CD4-positive, alpha-beta T cell treated with Interleukin-15 for 1 hour (primary cell): ENCODE measurements at regions not wholly inside any gene's neighbourhood (a gene's known extent, or its start where the extent isn't known, plus 50 kb on each side); places are given as distances from the start of the nearest gene placed in this dataset.

ENCODE experiments used
- DNase-seq: peaks from one replicate; pipeline ENCODE4 v3.0.0-alpha.2; 2020

DNA sequence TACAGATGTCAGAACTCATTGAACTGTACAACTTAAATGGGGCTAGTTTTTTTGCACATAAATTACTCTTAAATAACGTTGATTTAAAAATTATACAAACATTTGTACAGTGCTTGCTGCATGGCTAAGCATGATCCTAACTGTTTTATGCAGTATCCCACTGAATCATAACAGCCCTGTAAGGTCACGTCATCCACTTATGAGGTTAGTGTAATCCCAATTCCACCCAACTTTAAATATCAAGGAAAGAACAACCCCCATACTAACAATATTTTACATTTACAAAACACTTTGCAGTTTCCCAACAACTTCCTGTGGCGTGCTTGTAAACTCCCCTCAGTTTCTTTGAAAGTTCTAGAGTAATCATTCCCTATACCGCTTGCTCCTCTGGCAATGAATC lies 190.1 kb upstream of the SALL1 start:
- no peak for DNase-seq

DNA sequence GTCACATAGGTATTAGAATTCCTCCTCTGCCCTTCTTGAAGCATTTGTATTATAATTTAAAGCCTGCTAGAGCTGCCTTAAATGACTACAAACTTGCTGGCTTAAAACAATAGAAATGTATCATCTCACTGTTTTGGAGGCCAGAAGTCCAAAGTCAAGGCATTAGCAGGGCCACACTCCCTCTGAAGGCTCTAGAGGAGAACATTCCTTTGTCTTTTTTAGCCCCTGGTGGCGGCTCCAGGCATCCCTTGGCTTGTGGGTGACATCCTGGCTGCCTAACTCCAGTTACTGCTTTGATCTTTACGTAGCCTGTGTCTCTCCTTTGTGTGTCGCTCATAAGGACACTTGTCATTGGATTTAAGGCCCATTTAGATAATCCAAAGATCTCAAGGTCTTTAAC lies 186.6 kb upstream of the SALL1 start:
- no peak for DNase-seq

DNA sequence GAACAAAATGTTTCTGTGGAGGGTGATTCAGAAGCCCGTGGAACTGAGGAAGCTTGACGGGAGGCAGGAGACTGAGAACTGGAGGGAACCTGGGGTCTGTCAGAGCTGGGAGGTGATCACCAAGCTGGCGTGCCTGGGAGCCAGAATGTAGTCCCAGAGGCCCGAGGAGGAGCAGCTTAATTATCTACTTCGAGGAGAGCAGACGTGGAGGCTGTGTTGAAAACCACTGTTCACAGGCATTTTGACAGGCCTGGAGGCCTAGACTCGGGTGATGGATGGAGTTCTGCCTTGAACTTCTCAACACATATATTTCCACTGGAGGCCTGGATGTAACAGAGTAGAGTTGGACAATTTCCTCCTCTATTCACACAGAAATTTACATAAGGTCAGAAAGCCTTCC lies 177.7 kb upstream of the SALL1 start:
- no peak for DNase-seq

DNA sequence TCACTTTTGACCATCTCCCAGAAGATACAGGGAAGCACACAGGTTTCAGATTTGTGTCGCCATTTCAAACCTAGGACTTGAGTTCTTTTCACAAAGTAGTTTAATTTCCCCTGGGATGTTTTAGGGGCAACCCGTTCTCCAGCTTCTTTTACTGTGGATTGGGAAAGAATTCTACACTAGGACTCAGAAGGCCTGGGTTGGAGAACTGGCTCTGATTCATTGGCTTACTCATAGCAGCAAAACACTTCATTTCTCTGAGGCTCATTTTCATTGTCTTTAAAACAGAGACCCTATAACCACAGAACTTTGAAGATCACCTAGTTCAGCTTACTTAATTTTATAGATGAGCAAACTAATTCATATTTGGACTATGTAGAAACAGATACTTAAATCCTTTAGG lies 175.9 kb upstream of the SALL1 start:
- no peak for DNase-seq

DNA sequence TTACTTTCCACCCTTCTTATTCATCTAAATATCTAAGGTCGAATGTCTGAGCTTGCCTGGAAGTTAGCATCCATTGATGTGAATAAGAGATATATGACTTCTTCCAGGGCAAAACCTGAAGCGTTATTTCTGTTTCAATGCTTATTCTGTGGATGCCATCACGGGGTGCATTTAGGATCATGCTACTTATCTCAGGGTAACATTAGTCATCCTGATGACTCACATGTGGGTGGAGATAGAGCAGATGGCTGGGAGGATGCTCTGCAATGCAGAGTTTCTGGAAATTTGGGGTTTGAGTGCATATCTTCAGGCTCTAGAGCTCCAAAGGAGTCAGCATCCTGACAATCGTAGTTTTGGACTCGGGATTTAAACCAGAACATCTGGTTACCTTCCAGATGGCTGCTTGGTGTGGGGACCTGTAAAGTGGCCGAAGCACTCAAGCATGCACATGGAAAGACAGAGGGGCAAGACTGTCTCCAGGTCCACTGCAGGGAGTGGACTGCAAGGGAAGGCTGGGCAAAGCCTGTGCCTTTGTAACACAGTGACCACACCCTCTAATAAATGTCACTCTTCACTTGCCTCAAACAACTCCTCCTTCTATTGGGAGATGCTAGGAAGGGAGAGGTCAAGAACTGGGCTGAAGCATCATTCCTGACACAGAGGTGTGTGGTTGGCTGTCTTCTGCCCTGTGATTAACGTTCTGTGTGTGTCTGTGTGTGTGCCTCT lies 175.2 kb upstream of the SALL1 start:
- DNase-seq = no peak

DNA sequence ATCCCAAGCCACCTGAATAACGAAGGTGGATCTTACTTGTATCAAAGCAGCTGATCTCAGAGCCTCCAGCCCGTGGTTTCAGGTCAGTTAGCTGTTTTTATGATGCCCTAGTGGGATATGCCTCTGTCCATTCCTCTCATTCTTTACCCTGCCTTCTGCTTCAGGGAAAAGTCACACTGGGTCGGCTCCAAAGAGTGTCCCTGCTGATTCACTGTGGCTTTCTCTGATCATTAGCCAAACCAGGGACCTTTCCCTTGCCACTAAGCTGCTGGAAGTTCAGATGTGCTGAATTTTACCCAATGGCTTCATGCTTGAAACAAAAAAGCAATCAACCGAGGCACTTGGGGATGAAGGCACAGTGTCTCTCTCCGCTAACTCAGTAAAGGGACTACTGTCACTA lies 170.2 kb upstream of the SALL1 start:
- DNase-seq = no peak

DNA sequence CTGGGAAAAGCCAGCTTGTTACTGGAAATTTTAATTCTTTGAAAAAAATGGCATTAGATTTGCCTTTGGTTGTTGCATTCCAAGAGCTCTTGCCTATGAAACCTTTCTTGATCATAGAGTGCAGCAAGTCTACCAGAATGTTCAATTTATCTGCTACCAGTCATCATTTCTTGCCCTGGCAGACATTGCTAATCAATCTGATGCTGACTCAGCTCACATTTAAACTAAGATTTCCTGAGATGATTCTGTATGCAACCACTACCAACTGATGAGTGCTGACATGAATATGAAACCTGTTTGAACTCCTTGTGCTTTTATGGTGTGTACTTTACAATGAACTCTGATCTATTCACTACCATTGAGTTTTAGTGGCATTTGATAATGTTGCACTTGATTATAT lies 166.5 kb upstream of the SALL1 start:
- no peak for DNase-seq

DNA sequence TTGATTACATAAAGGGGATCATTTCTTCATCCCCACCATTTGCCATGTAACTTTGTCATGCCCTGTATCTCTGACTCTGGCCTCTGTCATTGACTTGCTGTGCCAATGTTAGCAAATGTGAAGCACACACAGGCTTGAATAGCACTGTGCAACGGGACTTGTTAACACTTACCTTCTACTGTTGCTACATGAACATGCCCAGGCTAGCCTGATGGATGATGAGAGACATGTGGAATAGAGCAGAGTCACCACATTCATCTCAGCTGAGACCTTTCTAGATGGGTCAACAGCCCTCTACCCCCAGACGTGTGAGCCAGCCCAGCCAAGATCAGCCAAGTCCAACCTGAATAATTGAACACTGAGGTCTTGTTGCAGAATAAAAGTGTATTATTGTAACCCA lies 162.1 kb upstream of the SALL1 start:
- DNase-seq = no peak

DNA sequence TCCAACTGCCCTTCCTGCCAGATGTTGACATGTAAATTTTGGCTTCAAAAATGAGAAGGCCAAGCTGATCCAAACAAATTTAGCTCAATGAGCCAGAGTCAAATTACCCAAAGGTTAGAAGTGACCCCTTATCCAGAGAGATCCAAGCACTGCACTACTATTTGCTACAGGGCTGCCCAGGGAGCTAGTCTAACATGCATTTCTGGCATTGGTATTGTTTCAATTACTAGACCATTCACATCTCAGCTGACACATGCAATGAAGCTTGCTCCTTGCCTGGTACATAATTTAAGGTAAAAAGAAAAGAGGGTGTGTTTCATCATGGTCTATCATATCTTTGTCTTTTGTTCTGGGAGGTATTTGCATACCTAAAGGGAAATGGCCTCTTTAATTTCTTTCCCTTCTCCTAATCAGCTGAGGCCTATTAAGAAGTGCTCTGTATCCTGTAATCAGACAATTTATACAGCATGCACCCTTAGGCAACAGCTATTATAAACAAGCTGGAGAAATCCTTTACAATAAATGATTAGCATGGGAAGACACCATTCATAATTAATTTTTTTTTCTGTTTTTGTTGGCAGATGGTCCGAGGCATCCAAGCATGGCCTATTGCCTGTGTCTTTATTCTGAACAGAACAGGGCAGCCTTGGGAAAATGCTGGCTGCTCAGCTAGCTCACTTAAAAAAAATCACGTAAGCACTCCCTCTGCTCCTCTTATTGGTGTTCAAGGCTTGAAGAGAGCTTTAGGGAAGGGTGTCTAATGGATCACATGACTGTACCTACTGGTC lies 161.5 kb upstream of the SALL1 start:
- DNase-seq = no peak

DNA sequence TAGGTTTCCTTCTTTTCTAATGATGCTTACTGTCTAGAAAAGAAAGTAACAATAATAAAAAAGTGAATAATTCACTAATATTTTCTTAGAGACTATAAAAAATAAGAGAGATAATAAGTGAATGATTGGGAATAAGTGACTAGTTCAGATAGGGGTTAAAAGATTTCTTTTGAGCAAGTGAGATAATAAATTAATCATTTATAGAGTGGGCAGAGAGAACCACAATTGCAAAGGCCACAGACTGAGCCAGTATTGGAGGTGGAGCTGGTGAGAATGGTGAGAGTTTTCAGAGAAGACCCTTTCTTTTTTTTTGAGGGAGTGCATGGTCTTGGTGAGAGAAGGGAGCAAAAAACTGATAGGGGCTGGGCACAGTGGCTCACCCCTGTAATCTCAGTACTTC lies 159.1 kb upstream of the SALL1 start:
- no peak for DNase-seq

DNA sequence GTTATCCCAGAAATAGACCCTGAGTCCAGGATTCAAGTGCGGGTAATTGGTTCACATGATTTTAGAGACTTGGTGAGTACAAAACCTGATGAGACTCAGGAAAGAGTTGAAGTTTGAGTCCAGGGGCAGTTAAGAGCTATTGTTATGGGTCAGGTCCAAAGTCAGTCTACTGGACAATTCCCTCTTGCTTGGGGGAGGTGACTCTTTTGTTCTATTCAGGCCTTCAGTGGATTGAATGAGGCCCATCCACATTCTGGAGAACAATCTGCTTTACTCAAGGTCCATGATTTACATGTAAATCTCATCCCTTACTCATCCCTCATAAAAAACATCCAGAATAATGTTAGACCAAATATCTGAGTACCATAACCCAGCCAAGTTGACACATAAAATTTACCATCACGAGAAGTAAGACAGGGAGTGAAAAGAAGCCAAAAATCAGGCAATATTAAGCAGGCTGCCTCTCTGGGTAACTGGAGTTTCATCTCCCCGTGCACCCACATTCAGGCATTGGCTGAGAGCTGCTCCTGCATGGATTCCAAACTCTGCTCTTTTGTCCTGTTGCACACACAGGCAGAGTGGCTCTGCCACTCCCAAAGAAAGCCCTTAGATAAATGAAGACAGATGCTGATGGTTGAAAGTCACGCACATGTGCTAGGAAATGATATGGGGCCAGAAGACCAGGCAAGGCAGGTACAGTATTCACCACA lies 156.0 kb upstream of the SALL1 start:
- no peak for DNase-seq

DNA sequence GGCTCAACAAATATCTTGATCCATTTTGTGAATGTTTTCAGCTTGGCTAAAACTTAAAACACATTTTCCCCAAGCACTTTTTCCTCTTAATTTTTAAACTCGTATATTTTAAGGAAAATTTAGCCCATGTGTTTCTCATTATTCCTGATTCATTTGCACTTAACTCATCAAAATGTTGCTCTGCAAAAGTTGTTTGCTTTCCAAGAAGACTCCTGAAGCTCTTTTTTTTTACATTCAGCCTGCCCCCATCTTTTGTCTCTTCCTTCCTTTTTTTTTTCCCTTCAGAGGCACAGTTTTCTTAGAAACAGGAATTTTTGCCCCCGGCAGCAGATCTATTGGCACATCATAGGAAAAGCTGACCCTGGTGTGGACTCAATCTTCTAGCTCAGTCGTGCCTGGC lies 155.0 kb upstream of the SALL1 start:
- no peak for DNase-seq

DNA sequence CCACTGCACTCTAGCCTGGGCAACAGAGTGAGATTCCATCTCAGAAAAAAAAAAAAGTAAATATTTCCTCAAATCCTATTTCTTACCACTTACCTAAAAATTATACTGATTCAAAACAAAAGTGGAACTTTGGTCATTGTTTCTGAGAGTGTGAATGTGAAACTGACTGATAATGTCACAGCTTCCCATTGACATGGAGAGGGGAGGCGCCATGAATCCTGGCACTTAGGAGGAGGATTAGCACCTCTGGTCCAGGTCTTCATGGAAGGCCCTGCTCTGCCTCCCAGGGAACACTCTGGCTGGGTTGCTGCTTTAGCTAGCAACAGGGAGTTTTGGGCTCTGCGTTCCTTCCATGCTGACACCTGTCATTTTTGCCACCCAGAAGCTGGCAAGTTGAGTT lies 154.3 kb upstream of the SALL1 start:
- DNase-seq = no peak

DNA sequence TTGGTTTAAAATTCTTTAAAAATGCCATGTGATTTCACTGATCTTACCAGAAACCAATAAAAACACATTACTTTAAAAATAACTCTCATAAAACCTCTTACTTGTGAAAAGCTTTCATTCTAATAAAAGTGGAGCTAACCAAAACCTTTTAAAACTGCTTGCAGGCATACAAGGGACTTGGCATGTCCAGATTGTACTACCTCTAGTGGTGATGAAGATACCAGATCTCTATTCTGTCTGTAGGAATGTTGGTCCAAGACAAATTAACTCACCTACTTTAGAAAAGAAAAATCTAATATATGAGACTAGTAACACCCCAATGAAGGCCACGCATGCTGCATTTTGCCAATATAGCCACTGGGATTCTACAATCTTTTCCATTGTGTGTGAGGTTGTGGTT lies 151.0 kb upstream of the SALL1 start:
- DNase-seq = no peak

DNA sequence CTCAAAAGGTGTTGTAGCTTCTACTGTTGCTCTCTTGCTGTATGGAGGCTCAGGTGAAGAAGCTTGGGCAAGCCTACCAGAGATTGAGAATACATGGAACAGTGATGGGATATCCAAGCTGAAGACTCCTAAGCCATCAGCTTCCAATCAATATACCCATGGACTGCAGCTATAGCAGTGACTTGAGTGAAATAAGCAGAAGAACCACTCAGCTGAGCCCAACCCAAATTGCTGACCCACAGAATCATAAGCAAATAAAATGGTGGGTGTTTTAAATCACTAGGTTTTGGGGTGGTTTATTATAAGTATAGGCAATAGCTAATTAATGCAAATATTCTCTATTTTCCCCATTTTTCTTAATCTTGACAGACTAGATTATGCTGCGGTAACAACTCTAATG lies 147.7 kb upstream of the SALL1 start:
- DNase-seq = no peak

DNA sequence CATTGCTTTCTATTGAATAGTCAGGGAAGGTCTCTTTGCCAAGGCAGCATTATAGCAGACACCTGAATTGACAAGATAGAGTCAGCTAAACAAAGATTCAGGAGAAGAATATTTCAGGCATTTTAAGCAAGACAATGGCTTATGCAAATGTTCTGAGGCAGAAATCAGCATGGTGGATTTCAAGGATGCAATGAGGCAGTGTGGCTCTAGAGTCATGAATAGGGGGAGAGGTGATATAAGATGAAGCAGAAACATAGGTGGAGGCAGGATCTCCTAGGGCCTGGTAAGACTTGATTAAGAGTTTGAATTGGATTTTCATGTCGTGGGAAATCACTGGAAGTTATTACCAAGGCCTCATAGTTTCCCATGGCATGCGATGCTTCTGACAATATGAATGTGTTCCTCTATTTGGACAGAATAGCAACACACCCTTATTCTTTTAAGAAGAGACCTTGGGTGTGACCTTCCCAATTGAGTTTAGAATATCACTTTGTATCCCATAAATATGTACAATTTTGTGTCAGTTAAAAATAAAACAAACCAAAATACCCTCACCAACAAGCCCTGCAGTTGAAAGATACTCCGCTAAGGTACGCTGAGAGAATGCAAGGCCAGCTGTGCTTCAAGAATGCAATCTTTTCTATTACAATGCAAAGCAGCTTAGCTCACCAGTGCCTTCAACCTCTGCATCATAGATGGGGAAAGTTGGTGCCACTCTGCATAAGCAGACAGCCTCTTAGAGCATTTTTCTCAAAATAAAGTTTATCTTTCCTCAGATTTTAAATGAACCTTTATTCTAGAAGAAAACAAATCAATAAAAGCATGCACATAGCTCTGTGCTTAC lies 139.6 kb upstream of the SALL1 start:
- no peak for DNase-seq

DNA sequence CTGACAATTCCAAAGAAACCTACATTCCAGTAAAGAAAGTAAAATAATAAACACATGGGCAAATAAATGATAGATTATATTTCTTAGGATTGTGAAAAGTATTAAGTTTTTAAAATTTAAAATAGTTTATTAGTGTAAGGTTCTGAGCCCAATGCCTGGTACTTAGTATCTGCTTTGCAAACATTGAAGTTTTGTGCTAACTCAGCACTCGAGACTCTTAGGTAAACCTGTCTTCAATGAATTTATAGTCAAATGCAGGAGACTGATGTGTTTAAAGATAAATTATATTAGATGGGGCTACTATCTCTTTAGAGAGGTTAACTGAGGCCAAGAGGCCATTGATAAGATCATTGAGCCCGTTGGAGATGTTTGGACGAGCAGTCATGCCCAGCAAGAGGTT lies 138.3 kb upstream of the SALL1 start:
- DNase-seq = no peak

DNA sequence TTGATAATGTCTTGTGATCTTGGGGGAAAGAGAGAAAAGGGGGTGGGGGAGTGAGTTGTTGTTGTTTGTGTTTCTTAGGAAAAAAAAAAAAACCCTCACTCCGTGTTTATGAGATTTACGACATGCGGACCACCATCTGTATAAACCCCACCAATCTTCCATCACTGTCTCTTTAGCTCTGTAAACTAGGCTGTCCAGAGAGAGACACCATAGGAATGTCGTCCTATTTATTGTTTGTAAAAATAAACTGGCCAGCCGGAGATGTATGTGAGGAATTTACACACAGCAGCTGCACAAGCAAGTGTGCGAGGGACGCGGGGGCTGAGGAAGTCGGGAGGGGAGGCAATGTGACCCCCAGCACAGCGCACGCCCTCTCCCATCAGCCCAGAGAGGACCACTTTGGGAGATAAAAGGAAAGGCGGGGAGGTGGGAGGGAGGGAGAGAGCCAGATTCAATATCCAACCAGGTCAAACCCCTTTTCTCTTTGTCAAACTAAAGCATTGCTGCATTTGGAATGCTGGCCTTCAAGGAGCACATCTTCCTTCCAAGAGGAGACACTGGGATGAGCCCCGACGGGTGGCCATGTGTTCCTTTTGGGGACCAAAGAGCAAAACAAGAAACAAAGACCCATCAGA lies 136.2 kb upstream of the SALL1 start:
- no peak for DNase-seq

DNA sequence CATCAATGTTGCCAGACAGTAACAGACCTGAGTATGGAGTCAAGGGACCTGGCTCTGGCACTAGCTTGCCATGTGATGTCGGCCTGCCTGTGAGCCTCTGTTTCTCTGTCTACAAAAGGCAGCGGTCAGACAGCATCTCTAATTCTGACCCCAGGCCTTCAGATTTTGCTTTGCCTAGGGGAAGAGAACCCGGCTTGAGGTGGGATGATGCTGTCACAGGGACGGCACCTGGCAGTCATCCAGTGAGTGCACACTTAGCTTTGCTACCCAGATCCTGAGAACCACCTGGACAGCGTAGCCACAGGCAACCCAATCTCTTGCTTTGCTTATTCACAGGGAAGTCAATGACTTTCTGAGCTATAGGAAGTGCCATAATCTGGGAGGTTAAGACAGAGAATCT lies 135.2 kb upstream of the SALL1 start:
- DNase-seq = no peak

DNA sequence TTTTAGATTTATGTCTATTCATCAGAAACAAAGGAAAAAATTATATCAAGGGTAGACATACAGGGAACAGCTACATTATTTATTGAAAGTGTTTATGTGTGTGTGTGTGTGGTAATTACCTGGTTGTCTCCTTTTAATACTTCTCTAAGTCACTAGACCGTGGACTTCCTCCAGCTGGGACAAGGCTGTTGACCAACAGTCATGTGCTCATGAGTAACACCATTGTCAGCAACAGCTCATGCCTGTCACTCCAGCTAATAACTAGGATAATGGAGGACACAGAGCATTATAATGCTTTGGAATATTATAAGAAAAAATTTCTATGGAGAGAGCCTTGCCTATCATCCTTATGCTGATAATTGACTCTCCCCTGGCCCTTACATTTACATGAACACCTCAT lies 125.3 kb upstream of the SALL1 start:
- no peak for DNase-seq

DNA sequence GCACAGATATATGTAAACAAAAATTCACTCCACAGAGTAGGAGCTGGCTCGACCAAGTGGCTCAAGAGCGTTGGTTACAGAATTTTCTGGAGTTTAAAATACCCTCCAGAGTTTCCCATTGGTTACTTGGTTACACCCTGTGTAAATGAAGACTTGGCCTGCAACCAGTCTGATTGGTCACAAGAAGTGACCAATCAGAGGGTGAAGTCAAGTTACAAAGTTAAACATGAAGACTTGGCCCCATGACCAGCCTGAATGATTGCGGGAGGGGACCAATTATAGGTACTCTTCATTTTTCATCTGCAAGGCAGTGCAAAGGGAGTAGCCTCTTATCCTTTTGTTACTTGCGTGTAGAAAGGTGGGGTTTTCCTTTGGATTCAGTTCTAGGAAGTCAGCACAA lies 121.3 kb upstream of the SALL1 start:
- DNase-seq = no peak

DNA sequence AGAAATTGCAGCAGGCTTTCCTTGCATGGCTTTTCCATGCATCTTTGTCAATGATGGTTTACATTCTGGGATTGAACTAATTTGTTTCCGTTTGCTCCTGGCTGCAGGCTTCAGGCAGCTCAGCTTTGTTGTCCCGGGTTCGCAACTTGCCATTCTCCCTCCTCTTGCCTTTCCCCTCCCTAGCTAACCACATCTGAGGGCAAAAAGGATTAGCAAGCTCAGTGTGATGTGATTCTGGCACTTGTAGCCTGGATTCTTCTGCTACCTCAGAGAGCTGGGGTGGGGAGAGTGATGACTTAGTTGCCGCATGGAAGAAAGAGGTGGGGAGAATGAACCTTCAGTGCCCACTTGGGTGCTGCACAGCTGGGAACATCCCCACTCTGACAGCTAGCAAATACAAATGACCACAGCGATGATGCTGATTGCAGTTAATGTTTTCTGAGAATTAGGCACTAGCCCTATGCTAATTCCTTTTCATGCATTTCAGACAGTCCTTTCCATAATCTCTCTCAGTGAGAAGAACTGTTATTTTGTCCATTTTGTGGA lies 120.2 kb upstream of the SALL1 start:
- DNase-seq = no peak
